HCT116 (cell line): ENCODE measurements at regions not wholly inside any gene's neighbourhood (a gene's known extent, or its start where the extent isn't known, plus 50 kb on each side); places are given as distances from the start of the nearest gene placed in this dataset.

Experiments used
- ATAC-seq: fragments of 200-7000 bp; cut with Tn5 transposase; 2 replicates; pipeline ENCODE4 v1.9.1; 2020; ENCODE audit warnings: mild to moderate bottlenecking, moderate library complexity
- BruUV-seq: library from RNA; stranded (reverse); fragments of 400-500 nt; replicated peaks from 2 replicates; lab custom pipeline; 2021; lab: Mats Ljungman, UMichigan
- CTCF ChIA-PET: fragments of 300-600 bp; sonication (Branson Sonifier 250); formaldehyde crosslinking; loops from one replicate; lab custom pipeline; 2021; ENCODE audit warnings: antibody characterized with exemption; lab: Charles Lee
- POLR2A ChIA-PET: fragments of 300-600, 350-600 bp; sonication (Branson Sonifier 250); formaldehyde crosslinking; loops from one replicate; lab custom pipeline; 2021; ENCODE audit warnings: antibody characterized with exemption; lab: Charles Lee
- RAD21 ChIA-PET, 2 experiments: fragments of 300-600 bp; sonication (Branson Sonifier 250); formaldehyde crosslinking; loops; one replicate each; lab custom pipeline; 2023; ENCODE audit warnings: low total read pairs in 2 of 2; ENCODE audit not compliant: uncharacterized antibody in 2 of 2, unreplicated experiment in 2 of 2, low non-redundant PET in 1 of 2; lab: Charles Lee
- DNase-seq: peaks from one replicate; pipeline ENCODE4 v3.0.0-alpha.2; 2010; ENCODE audit warnings: low read depth, low spot score
- H2AFZ ChIP-seq: fragments of 200-600 bp; shearing (Covaris generic), sonication (generic); 2 replicates; pipeline ENCODE4 v1.6.1; 2017; ENCODE audit warnings: low read depth, mixed run types, mixed read lengths, antibody characterized with exemption, low read length; ENCODE audit not compliant: poor library complexity, severe bottlenecking
- H3K27ac ChIP-seq: 2 replicates; pipeline ENCODE4 v1.5.1; 2012; ENCODE audit warnings: low read depth, low read length
- H3K27me3 ChIP-seq: fragments of 200-600 bp; sonication (generic); 2 replicates; pipeline ENCODE4 v1.6.1; 2016; ENCODE audit warnings: mixed run types, low read length, mixed read lengths; ENCODE audit not compliant: insufficient read depth
- H3K36me3 ChIP-seq, 2 experiments: fragments of 200-500 bp in 1 of 2; fragments of 200-600 bp in 1 of 2; sonication (Bioruptor generic) in 1 of 2; sonication (generic) in 1 of 2; 2 replicates each; pipeline versions ENCODE4 v1.5.1 to v1.6.1; 2014 to 2016; ENCODE audit warnings: low read length in 2 of 2, inconsistent platforms in 1 of 2, mixed read lengths in 1 of 2, mixed run types in 1 of 2; ENCODE audit not compliant: insufficient read depth in 2 of 2, control insufficient read depth in 1 of 2
- H3K4me1 ChIP-seq, 2 experiments: fragments of 200-600 bp in 1 of 2; sonication (generic) in 1 of 2; 2 replicates each; pipeline versions ENCODE4 v1.5.1 to v1.6.1; 2012 to 2017; ENCODE audit warnings: low read length in 2 of 2, inconsistent platforms in 1 of 2, mild to moderate bottlenecking in 1 of 2, mixed read lengths in 1 of 2, mixed run types in 1 of 2, moderate library complexity in 1 of 2; ENCODE audit not compliant: insufficient read depth in 2 of 2, control insufficient read depth in 1 of 2
- H3K4me2 ChIP-seq: fragments of 200-600 bp; sonication (generic); 2 replicates; pipeline ENCODE4 v1.6.1; 2017; ENCODE audit warnings: mixed run types, low read length, mixed read lengths
- H3K4me3 ChIP-seq, 2 experiments: fragments of 200-600 bp in 1 of 2; sonication (generic) in 1 of 2; replicated peaks in 1 of 2; 2 replicates each; pipeline ENCODE4 v1.5.1; 2011 to 2016; ENCODE audit warnings: low read length in 2 of 2, control low read depth in 1 of 2, low read depth in 1 of 2, mild to moderate bottlenecking in 1 of 2, mixed read lengths in 1 of 2, mixed run types in 1 of 2
- H3K79me2 ChIP-seq: fragments of 200-600 bp; sonication (generic); 2 replicates; pipeline ENCODE4 v1.6.1; 2017; ENCODE audit warnings: mild to moderate bottlenecking, mixed run types, low read length, moderate library complexity, mixed read lengths; ENCODE audit not compliant: insufficient read depth
- H3K9ac ChIP-seq: fragments of 200-600 bp; sonication (generic); 2 replicates; pipeline ENCODE4 v1.6.1; 2016; ENCODE audit warnings: low read length, mixed read lengths
- H3K9me2 ChIP-seq: fragments of 200-600 bp; sonication (generic), shearing (Covaris generic); 2 replicates; pipeline ENCODE4 v1.6.1; 2017; ENCODE audit warnings: mixed run types, mild to moderate bottlenecking, moderate library complexity; ENCODE audit not compliant: insufficient read depth
- H3K9me3 ChIP-seq, 2 experiments: fragments of 200-500 bp in 1 of 2; fragments of 200-600 bp in 1 of 2; sonication (Bioruptor generic) in 1 of 2; sonication (generic) in 1 of 2; 2 replicates each; pipeline ENCODE4 v1.6.1; 2014 to 2017; ENCODE audit warnings: low read length in 2 of 2, mixed read lengths in 2 of 2, inconsistent platforms in 1 of 2, low read depth in 1 of 2, mild to moderate bottlenecking in 1 of 2, mixed run types in 1 of 2, moderate library complexity in 1 of 2; ENCODE audit not compliant: control insufficient read depth in 1 of 2, insufficient read depth in 1 of 2
- H4K20me1 ChIP-seq: fragments of 200-600 bp; sonication (generic), shearing (Covaris generic); 2 replicates; pipeline ENCODE4 v1.6.1; 2017; ENCODE audit warnings: mixed run types, mild to moderate bottlenecking, moderate library complexity; ENCODE audit not compliant: insufficient read depth
- CBX3 ChIP-seq: IDR thresholded peaks from 2 replicates; pipeline ENCODE4 v1.6.1; 2012; ENCODE audit warnings: low read depth
- CEBPB ChIP-seq: IDR thresholded peaks from 2 replicates; pipeline ENCODE4 v1.6.1; 2012; ENCODE audit warnings: low read depth
- CTCF ChIP-seq, 3 experiments: fragments of 200-600 bp in 1 of 3; sonication (generic) in 1 of 3; IDR thresholded peaks in 2 of 3; conservative IDR thresholded peaks in 1 of 3; 2 replicates each; pipeline ENCODE4 v1.5.1; 2012 to 2017; ENCODE audit warnings: low read depth in 2 of 3, low read length in 2 of 3, antibody characterized with exemption in 1 of 3, borderline replicate concordance in 1 of 3, control low read depth in 1 of 3, mild to moderate bottlenecking in 1 of 3, mixed read lengths in 1 of 3, mixed run types in 1 of 3, moderate library complexity in 1 of 3; ENCODE audit not compliant: insufficient read depth in 1 of 3
- EGR1 ChIP-seq: IDR thresholded peaks from 2 replicates; pipeline ENCODE4 v1.6.1; 2012; ENCODE audit warnings: low read depth
- EZH2 ChIP-seq: fragments of 200-600 bp; sonication (generic); IDR thresholded peaks from 2 replicates; pipeline ENCODE4 v1.6.1; 2017; ENCODE audit warnings: antibody characterized with exemption, mixed run types
- EZH2phosphoT487 ChIP-seq: fragments of 200-600 bp; IDR thresholded peaks from 2 replicates; pipeline ENCODE4 v1.6.1; 2018; ENCODE audit warnings: antibody characterized with exemption, borderline replicate concordance
- FOSL1 ChIP-seq: IDR thresholded peaks from 2 replicates; pipeline ENCODE4 v1.6.1; 2012; ENCODE audit warnings: low read depth
- POLR2AphosphoS5 ChIP-seq: IDR thresholded peaks from 2 replicates; pipeline ENCODE4 v1.6.1; 2011; ENCODE audit warnings: mild to moderate bottlenecking, low read depth, low read length, moderate library complexity
- RAD21 ChIP-seq: IDR thresholded peaks from 2 replicates; pipeline ENCODE4 v1.6.1; 2012; ENCODE audit warnings: low read depth, mild to moderate bottlenecking
- REST ChIP-seq: IDR thresholded peaks from 2 replicates; pipeline ENCODE4 v1.6.1; 2012; ENCODE audit warnings: low read depth
- SIN3A ChIP-seq: IDR thresholded peaks from 2 replicates; pipeline ENCODE4 v1.6.1; 2012; ENCODE audit warnings: low read depth
- SRF ChIP-seq: IDR thresholded peaks from 2 replicates; pipeline ENCODE4 v1.6.1; 2012; ENCODE audit warnings: low read depth
- TCF7L2 ChIP-seq: IDR thresholded peaks from 2 replicates; pipeline ENCODE4 v1.7.0; 2011; ENCODE audit warnings: borderline replicate concordance, inconsistent platforms; ENCODE audit not compliant: insufficient read depth, insufficient read length; ENCODE audit errors: extremely low read depth
- YY1 ChIP-seq: IDR thresholded peaks from 2 replicates; pipeline ENCODE4 v1.6.1; 2011; ENCODE audit warnings: low read length, low read depth, moderate library complexity, mild to moderate bottlenecking; ENCODE audit not compliant: insufficient replicate concordance; ENCODE audit errors: extremely low read depth
- ZBTB33 ChIP-seq: IDR thresholded peaks from 2 replicates; pipeline ENCODE4 v1.6.1; 2011; ENCODE audit warnings: mild to moderate bottlenecking, low read length, moderate library complexity; ENCODE audit not compliant: insufficient replicate concordance; ENCODE audit errors: extremely low read depth
- intact Hi-C: fragments of 100-400 bp; cut with micrococcal nuclease; formaldehyde crosslinking; loops from 2 replicates; pipeline ENCODE4 v1.10.0; 2022
- TF ChIP-seq, protein P1 (sequence below): IDR thresholded peaks from 2 replicates; pipeline ENCODE4 v1.6.1; 2012
- TF ChIP-seq, protein P2 (sequence below): IDR thresholded peaks from 2 replicates; pipeline ENCODE4 v1.6.1; 2012

- POLR2A ChIA-PET = no interaction called here
Observed at GRCh38 chrX:81957318-81957717, 755.4 kb downstream of the SH3BGRL start.

More at GRCh38 chrX:81957318-81957717, 755.4 kb downstream of the SH3BGRL start:
- intact Hi-C loops = no loop called here
- no peak overlapping the region for H3K9ac ChIP-seq
- no peaks in the 10 kb centered on the region for H4K20me1 ChIP-seq
- no peak overlapping the region for H3K4me2 ChIP-seq
- H3K36me3 ChIP-seq = no peaks in the 10 kb centered on the region
- no peaks in the 10 kb centered on the region for H3K4me1 ChIP-seq
- no peaks in the 10 kb centered on the region for H3K9me2 ChIP-seq
- no TSS peak for BruUV-seq
- no peak for DNase-seq
- H3K9me3 ChIP-seq = no peaks in the 10 kb centered on the region; a peak in 1 of 4 replicates
- H2AFZ ChIP-seq = no peak overlapping the region
- CTCF ChIA-PET = interaction anchor here (1.1 kb wide), 1 partner anchor 719 kb away, joined by 4 read pairs; no protein-coding TSS in a partner anchor
- no peaks in the 10 kb centered on the region for H3K79me2 ChIP-seq
- TF ChIP-seq EZH2phosphoT487 = no peak
- no peak for TF ChIP-seq CTCF (IDR thresholded peaks at IDR 0.05 in 2 of 3, conservative IDR thresholded peaks at IDR 0.05 in 1 of 3; ENCODE audit: borderline replicate concordance in 1 of 3, insufficient read depth in 1 of 3, low read depth in 2 of 3, low read length in 2 of 3)
- TF ChIP-seq FOSL1 = no peak
- TF ChIP-seq CEBPB = no peak
- TF ChIP-seq, protein P1, sequence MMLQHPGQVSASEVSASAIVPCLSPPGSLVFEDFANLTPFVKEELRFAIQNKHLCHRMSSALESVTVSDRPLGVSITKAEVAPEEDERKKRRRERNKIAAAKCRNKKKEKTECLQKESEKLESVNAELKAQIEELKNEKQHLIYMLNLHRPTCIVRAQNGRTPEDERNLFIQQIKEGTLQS = no peak
- TF ChIP-seq RAD21 = no peak
- TF ChIP-seq SRF = no peak
- no peak for TF ChIP-seq YY1
- no peak for TF ChIP-seq TCF7L2
- no peak for TF ChIP-seq REST
- TF ChIP-seq POLR2AphosphoS5 = no peak
- TF ChIP-seq EGR1 = no peak
- TF ChIP-seq SIN3A = no peak
- TF ChIP-seq, protein P2, sequence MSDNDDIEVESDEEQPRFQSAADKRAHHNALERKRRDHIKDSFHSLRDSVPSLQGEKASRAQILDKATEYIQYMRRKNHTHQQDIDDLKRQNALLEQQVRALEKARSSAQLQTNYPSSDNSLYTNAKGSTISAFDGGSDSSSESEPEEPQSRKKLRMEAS = no peak
- TF ChIP-seq EZH2 = no peak
- no peak for TF ChIP-seq CBX3
- no peak for TF ChIP-seq ZBTB33
- TF ChIP-seq, all 23 proteins: peak for 0
- Histone ChIP-seq H3K27ac (no peak overlapping the region), H3K4me3 (no peak overlapping the region), H3K27me3 (no peaks in the 10 kb centered on the region)
- RAD21 ChIA-PET = no interaction called here
- no peak for ATAC-seq
